Type B pancreatic cell (in vitro differentiated cells): ENCODE measurements at regions not wholly inside any gene's neighbourhood (a gene's known extent, or its start where the extent isn't known, plus 50 kb on each side); places are given as distances from the start of the nearest gene placed in this dataset.

Experiments used
- DNase-seq: peaks from one replicate; pipeline ENCODE4 v3.0.0; 2021; ENCODE audit warnings: mixed read lengths; ENCODE audit not compliant: unreplicated experiment; ENCODE audit errors: extremely low spot score
- H3K27ac Mint-ChIP-seq: 2 replicates; pipeline ENCODE4 v1.8.0; 2021; ENCODE audit warnings: mild to moderate bottlenecking, mixed read lengths
- H3K27me3 Mint-ChIP-seq: 2 replicates; pipeline ENCODE4 v1.8.0; 2021; ENCODE audit warnings: mixed read lengths
- H3K36me3 Mint-ChIP-seq: 2 replicates; pipeline ENCODE4 v1.8.0; 2021; ENCODE audit warnings: mixed read lengths
- H3K4me1 Mint-ChIP-seq: one replicate; pipeline ENCODE4 v1.8.0; 2021; ENCODE audit warnings: mixed read lengths; ENCODE audit not compliant: unreplicated experiment
- H3K4me3 Mint-ChIP-seq: 2 replicates; pipeline ENCODE4 v1.8.0; 2021; ENCODE audit warnings: mild to moderate bottlenecking, mixed read lengths
- H3K9me3 Mint-ChIP-seq: 2 replicates; pipeline ENCODE4 v1.8.0; 2021; ENCODE audit warnings: mixed read lengths
- CTCF ChIP-seq: fragments of 200-600 bp; sonication (generic); conservative IDR thresholded peaks from 2 replicates; pipeline ENCODE4 v1.5.0; 2021; ENCODE audit warnings: antibody characterized with exemption, mild to moderate bottlenecking

GRCh38 chr11:8807544-8808225 is 103.3 kb upstream of the AKIP1 start:
- peaks cover 6% of the 10 kb centered on the region for H3K36me3 Mint-ChIP-seq
- no peaks in the 10 kb centered on the region for H3K9me3 Mint-ChIP-seq
- no peak overlapping the region for H3K27ac Mint-ChIP-seq
- TF ChIP-seq CTCF: no peak
- DNase-seq: no peak
- peak overlapping the region; percentile 67 for H3K4me3 Mint-ChIP-seq
- H3K4me1 Mint-ChIP-seq: peaks cover 56% of the 10 kb centered on the region
- H3K27me3 Mint-ChIP-seq: peaks cover 4% of the 10 kb centered on the region

- no peaks in the 10 kb centered on the region for H3K9me3 Mint-ChIP-seq
- peaks cover 6% of the 10 kb centered on the region for H3K36me3 Mint-ChIP-seq
- H3K4me3 Mint-ChIP-seq: peak overlapping the region; percentile 67
- no peak overlapping the region for H3K27ac Mint-ChIP-seq
- no peak for TF ChIP-seq CTCF
- peaks cover 56% of the 10 kb centered on the region for H3K4me1 Mint-ChIP-seq
- peaks cover 4% of the 10 kb centered on the region for H3K27me3 Mint-ChIP-seq
- DNase-seq: no peak
Measured at GRCh38 chr11:8808226-8808585, 102.8 kb upstream of the AKIP1 start.

- no peak for DNase-seq
- Mint-ChIP-seq H3K4me3 (peak overlapping the region; percentile 96), H3K4me1 (peaks cover 56% of the 10 kb centered on the region), H3K27me3 (peaks cover 4% of the 10 kb centered on the region), H3K9me3 (no peaks in the 10 kb centered on the region), H3K27ac (peak overlapping the region; percentile 96), H3K36me3 (peaks cover 6% of the 10 kb centered on the region)
- TF ChIP-seq CTCF: no peak
Measured at GRCh38 chr11:8809241-8809938, 101.6 kb upstream of the AKIP1 start.

- peaks cover 56% of the 10 kb centered on the region for H3K4me1 Mint-ChIP-seq
Measured at GRCh38 chr11:8809939-8810539, 101.0 kb upstream of the AKIP1 start.

More at GRCh38 chr11:8809939-8810539, 101.0 kb upstream of the AKIP1 start:
- Mint-ChIP-seq H3K27me3 (peaks cover 4% of the 10 kb centered on the region), H3K9me3 (no peaks in the 10 kb centered on the region), H3K36me3 (peaks cover 6% of the 10 kb centered on the region), H3K4me3 (peak overlapping the region; percentile 96), H3K27ac (peak overlapping the region; percentile 96)
- DNase-seq: no peak
- TF ChIP-seq CTCF: no peak
